Midbrain (tissue), 1 donor: ENCODE measurements at regions not wholly inside any gene's neighbourhood (a gene's known extent, or its start where the extent isn't known, plus 50 kb on each side); places are given as distances from the start of the nearest gene placed in this dataset.
"Not testable (repeated sequence)": the region's sequence is repeated elsewhere in the genome, so short reads cannot be mapped to it uniquely, and the experiment has no call there.

Source experiments
- DNase-seq: peaks from one replicate; lab custom pipeline; 2025; lab: John Stamatoyannopoulos, UW

- DNase-seq: no peak
These were observed 108.8 kb downstream of the NAA11 start for GRCh38 chr4:79217025-79217424.

GRCh38 chr4:79213702-79214101 lies 112.2 kb downstream of the NAA11 start:
- DNase-seq: no peak

- no peak for DNase-seq
These were observed 112.9 kb downstream of the NAA11 start for GRCh38 chr4:79213010-79213409.

GRCh38 chr4:79212311-79212710 lies 113.5 kb downstream of the NAA11 start:
- no peak for DNase-seq

- DNase-seq: no peak
These were observed 114.4 kb downstream of the NAA11 start for GRCh38 chr4:79211490-79211889.

- DNase-seq: no peak
These were observed 115.2 kb downstream of the NAA11 start for GRCh38 chr4:79210636-79211049.

- no peak for DNase-seq
These were observed 115.8 kb downstream of the NAA11 start for GRCh38 chr4:79209822-79210635.

- DNase-seq: no peak
These were observed 116.8 kb downstream of the NAA11 start for GRCh38 chr4:79209081-79209480.

GRCh38 chr4:79207281-79207680 lies 118.6 kb downstream of the NAA11 start:
- DNase-seq: no peak

- DNase-seq: no peak
These were observed 119.2 kb downstream of the NAA11 start for GRCh38 chr4:79206660-79207059.

- DNase-seq: no peak
These were observed 120.7 kb downstream of the NAA11 start for GRCh38 chr4:79205121-79205520.

- DNase-seq: no peak
These were observed 123.9 kb downstream of the NAA11 start for GRCh38 chr4:79201971-79202370.

- no peak for DNase-seq
These were observed 126.1 kb downstream of the NAA11 start for GRCh38 chr4:79199743-79200142.

- no peak for DNase-seq
These were observed 126.8 kb downstream of the NAA11 start for GRCh38 chr4:79198951-79199587.

GRCh38 chr4:79197275-79198009 lies 128.4 kb downstream of the NAA11 start:
- DNase-seq: no peak

GRCh38 chr4:79191292-79191691 lies 134.6 kb downstream of the NAA11 start:
- not testable (repeated sequence) for DNase-seq

- no peak for DNase-seq
These were observed 140.3 kb downstream of the NAA11 start for GRCh38 chr4:79185526-79186045.

GRCh38 chr4:79184476-79184875 lies 141.4 kb downstream of the NAA11 start:
- DNase-seq: no peak

GRCh38 chr4:79182209-79182608 lies 143.7 kb downstream of the NAA11 start:
- DNase-seq: no peak

GRCh38 chr4:79181190-79181589 lies 144.7 kb downstream of the NAA11 start:
- DNase-seq: no peak

- DNase-seq: peak; percentile 28
These were observed 147.1 kb downstream of the NAA11 start for GRCh38 chr4:79178760-79179159.

GRCh38 chr4:79177388-79177787 lies 148.5 kb downstream of the NAA11 start:
- no peak for DNase-seq

GRCh38 chr4:79176351-79176750 lies 149.5 kb downstream of the NAA11 start:
- DNase-seq: no peak
